Peyer's patch (tissue), 4 donors: ENCODE measurements at regions not wholly inside any gene's neighbourhood (a gene's known extent, or its start where the extent isn't known, plus 50 kb on each side); places are given as distances from the start of the nearest gene placed in this dataset.

Source experiments
- POLR2A ChIP-seq, 2 donors: fragments of 450-650 bp; IDR thresholded peaks; one replicate each; pipeline ENCODE4 v1.5.1; 2017; ENCODE audit warnings: antibody characterized with exemption in 2 of 2, mild to moderate bottlenecking in 2 of 2, moderate library complexity in 2 of 2
- TF ChIP-seq, protein P1 (sequence below), 6 experiments: fragments of 450-650 bp in 4 of 6; fragments of 200-600 bp in 2 of 6; sonication (generic) in 1 of 6; IDR thresholded peaks; one replicate each; pipeline ENCODE4 v1.5.1; 2017 to 2019; ENCODE audit warnings: antibody characterized with exemption in 6 of 6, mild to moderate bottlenecking in 3 of 6, moderate library complexity in 1 of 6

- TF ChIP-seq, protein P1, sequence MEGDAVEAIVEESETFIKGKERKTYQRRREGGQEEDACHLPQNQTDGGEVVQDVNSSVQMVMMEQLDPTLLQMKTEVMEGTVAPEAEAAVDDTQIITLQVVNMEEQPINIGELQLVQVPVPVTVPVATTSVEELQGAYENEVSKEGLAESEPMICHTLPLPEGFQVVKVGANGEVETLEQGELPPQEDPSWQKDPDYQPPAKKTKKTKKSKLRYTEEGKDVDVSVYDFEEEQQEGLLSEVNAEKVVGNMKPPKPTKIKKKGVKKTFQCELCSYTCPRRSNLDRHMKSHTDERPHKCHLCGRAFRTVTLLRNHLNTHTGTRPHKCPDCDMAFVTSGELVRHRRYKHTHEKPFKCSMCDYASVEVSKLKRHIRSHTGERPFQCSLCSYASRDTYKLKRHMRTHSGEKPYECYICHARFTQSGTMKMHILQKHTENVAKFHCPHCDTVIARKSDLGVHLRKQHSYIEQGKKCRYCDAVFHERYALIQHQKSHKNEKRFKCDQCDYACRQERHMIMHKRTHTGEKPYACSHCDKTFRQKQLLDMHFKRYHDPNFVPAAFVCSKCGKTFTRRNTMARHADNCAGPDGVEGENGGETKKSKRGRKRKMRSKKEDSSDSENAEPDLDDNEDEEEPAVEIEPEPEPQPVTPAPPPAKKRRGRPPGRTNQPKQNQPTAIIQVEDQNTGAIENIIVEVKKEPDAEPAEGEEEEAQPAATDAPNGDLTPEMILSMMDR (IDR thresholded peaks at IDR 0.05): no peak
- no peak for TF ChIP-seq POLR2A (IDR thresholded peaks at IDR 0.05)
These were observed 128.8 kb downstream of the UCHL1 start for GRCh38 chr4:41385481-41385880.
